Upper lobe of left lung (tissue), 4 donors: ENCODE measurements at regions not wholly inside any gene's neighbourhood (a gene's known extent, or its start where the extent isn't known, plus 50 kb on each side); places are given as distances from the start of the nearest gene placed in this dataset.

Experiments used
- CTCF ChIP-seq, 6 experiments: fragments of 450-650 bp in 4 of 6; fragments of 200-600 bp in 2 of 6; sonication (generic) in 2 of 6; IDR thresholded peaks; one replicate each; pipeline ENCODE4 v1.5.1; 2016 to 2019; ENCODE audit warnings: antibody characterized with exemption in 6 of 6
- EP300 ChIP-seq, 4 donors: sonication (generic); formaldehyde crosslinking; IDR thresholded peaks; one replicate each; pipeline ENCODE4 v1.5.1; 2017; ENCODE audit warnings: antibody characterized with exemption in 4 of 4, control low read depth in 2 of 4
- POLR2A ChIP-seq, 4 donors: fragments of 450-650 bp; IDR thresholded peaks; one replicate each; pipeline ENCODE4 v1.5.1; 2016 to 2017; ENCODE audit warnings: antibody characterized with exemption in 4 of 4, mild to moderate bottlenecking in 2 of 4
- POLR2AphosphoS5 ChIP-seq, 2 donors: sonication (generic); formaldehyde crosslinking; IDR thresholded peaks; one replicate each; pipeline ENCODE4 v1.5.1; 2017; ENCODE audit warnings: antibody characterized with exemption in 2 of 2

GRCh38 chr2:16871411-16871810 lies 205.8 kb upstream of the CYRIA start:
- TF ChIP-seq CTCF (IDR thresholded peaks at IDR 0.05) (no peak), POLR2A (IDR thresholded peaks at IDR 0.05) (no peak), EP300 (IDR thresholded peaks at IDR 0.05) (no peak), POLR2AphosphoS5 (IDR thresholded peaks at IDR 0.05) (no peak)
